Neutrophil (primary cell): ENCODE measurements at regions not wholly inside any gene's neighbourhood (a gene's known extent, or its start where the extent isn't known, plus 50 kb on each side); places are given as distances from the start of the nearest gene placed in this dataset.

Source experiments
- H3K27ac ChIP-seq: fragments of 200-600 bp; sonication (generic); 2 replicates; pipeline ENCODE4 v1.5.1; 2016; ENCODE audit warnings: mild to moderate bottlenecking, moderate library complexity
- H3K27me3 ChIP-seq: fragments of 200-600 bp; sonication (generic); 2 replicates; pipeline ENCODE4 v1.6.0; 2016; ENCODE audit warnings: mild to moderate bottlenecking
- H3K36me3 ChIP-seq: fragments of 200-600 bp; sonication (generic); 2 replicates; pipeline ENCODE4 v1.5.1; 2017
- H3K4me1 ChIP-seq, 2 experiments: fragments of 200-600 bp in 1 of 2; sonication (generic) in 1 of 2; 1 replicate in 1 of 2; 2 replicates in 1 of 2; pipeline versions ENCODE4 v1.5.1 to v1.6.1; 2013 to 2016; ENCODE audit warnings: low read depth in 1 of 2, low read length in 1 of 2, mild to moderate bottlenecking in 1 of 2, moderate library complexity in 1 of 2; ENCODE audit not compliant: control insufficient read depth in 1 of 2, insufficient read depth in 1 of 2
- H3K4me3 ChIP-seq, 2 experiments: fragments of 200-600 bp in 1 of 2; sonication (generic) in 1 of 2; 1 replicate in 1 of 2; 2 replicates in 1 of 2; pipeline ENCODE4 v1.5.1; 2013 to 2016; ENCODE audit warnings: low read depth in 1 of 2, low read length in 1 of 2, mild to moderate bottlenecking in 1 of 2, moderate library complexity in 1 of 2
- H3K9me3 ChIP-seq: fragments of 200-600 bp; sonication (generic); 2 replicates; pipeline ENCODE4 v1.5.1; 2016
- CTCF ChIP-seq: fragments of 200-600 bp; sonication (generic); IDR thresholded peaks from 2 replicates; pipeline ENCODE4 v1.5.1; 2016; ENCODE audit warnings: antibody characterized with exemption

DNA sequence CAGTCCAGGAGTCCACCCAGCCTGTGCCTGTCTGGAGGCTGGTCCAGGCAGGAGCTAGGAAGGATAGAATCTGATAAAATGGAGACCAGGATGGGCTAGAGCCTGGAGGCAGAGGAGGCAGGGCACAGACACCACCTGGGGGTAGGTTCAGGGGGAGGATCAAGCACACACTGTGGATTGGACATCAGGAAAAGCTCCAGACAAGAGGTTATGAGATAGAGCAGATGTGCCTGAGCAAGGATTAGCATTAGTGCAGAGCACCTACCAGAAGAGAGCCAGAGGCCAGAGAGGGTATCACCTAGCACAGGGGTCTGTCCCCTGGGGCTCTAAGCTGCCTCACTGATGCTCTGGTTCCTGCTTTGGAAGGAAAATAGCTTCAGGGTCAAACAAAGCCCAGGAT is 216.7 kb upstream of the ZC3H12A start:
- H3K4me3 ChIP-seq = no peak overlapping the region
- H3K4me1 ChIP-seq = no peaks in the 10 kb centered on the region
- H3K36me3 ChIP-seq = no peaks in the 10 kb centered on the region
- no peak for TF ChIP-seq CTCF
- H3K27ac ChIP-seq = no peak overlapping the region
- no peaks in the 10 kb centered on the region for H3K9me3 ChIP-seq
- peaks cover 44% of the 10 kb centered on the region for H3K27me3 ChIP-seq

DNA sequence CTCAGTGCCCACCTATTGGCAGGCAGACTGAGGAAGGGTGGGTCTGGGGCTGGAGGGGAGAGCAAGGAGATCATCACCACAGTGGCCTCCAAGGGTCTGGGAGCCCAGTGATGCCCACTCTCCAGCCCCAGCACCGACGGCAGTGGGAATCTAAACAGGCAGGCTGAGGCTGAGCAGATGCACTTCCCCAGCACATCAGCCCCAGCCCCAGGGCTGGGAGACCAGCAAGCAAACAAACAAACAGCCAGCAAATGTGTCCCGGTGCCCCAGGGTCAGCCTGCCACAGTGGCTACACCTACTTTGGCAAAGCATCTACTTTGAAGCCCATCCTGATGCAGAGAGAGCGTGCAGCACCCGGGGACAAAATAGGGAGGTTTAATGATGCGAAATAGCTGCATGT is 216.3 kb upstream of the ZC3H12A start:
- no peaks in the 10 kb centered on the region for H3K9me3 ChIP-seq
- H3K4me1 ChIP-seq = no peaks in the 10 kb centered on the region
- H3K27ac ChIP-seq = no peak overlapping the region
- H3K36me3 ChIP-seq = no peaks in the 10 kb centered on the region
- TF ChIP-seq CTCF = no peak
- H3K4me3 ChIP-seq = no peak overlapping the region
- H3K27me3 ChIP-seq = peaks cover 44% of the 10 kb centered on the region

DNA sequence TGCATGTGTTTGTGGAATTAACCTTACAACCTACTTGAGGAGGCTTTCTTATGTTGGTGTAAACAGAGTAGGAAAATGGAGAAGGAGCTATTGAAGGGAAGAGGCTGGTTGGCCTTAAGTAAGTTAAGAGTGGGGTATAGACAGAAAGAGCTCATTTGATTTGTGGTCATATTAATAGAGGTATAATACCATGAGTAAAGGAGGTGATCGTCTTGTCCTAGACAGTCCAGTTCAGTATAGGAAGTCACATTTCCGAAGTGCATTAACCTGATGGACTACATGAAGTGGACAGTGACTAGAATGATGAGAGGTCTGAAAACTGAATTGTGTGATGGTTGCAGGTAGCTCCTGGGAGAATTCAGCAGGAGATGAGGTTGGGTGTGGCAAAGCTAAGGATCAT is 215.4 kb upstream of the ZC3H12A start:
- Histone ChIP-seq H3K27me3 (peaks cover 38% of the 10 kb centered on the region), H3K4me1 (no peaks in the 10 kb centered on the region), H3K4me3 (no peak overlapping the region), H3K27ac (no peak overlapping the region), H3K9me3 (no peaks in the 10 kb centered on the region), H3K36me3 (no peaks in the 10 kb centered on the region)
- TF ChIP-seq CTCF = no peak

DNA sequence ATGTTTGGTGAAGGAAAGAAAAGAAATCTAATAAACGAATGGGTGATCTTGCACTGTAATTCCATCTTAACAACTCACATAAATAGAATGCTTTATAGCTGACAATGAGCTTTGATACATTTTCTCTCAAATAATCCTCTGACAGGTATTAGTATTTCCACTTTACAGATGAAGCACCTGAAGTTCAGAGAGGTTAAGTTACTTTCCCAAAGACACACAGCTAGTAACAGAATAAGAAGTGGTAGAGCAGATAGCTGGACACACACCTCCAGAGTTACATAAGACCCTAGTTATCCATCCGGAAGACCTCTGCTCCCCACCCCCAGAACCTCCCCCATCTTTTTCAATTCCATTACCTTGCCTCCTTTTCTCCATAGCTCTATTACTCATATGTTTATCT is 213.3 kb upstream of the ZC3H12A start:
- Histone ChIP-seq H3K4me1 (no peaks in the 10 kb centered on the region), H3K27me3 (peaks cover 20% of the 10 kb centered on the region), H3K4me3 (no peak overlapping the region), H3K9me3 (no peaks in the 10 kb centered on the region), H3K27ac (no peak overlapping the region), H3K36me3 (no peaks in the 10 kb centered on the region)
- TF ChIP-seq CTCF = no peak

GRCh38 chr1:37262439-37263170 is 211.8 kb upstream of the ZC3H12A start:
- TF ChIP-seq CTCF = no peak
- H3K9me3 ChIP-seq = no peaks in the 10 kb centered on the region
- H3K27ac ChIP-seq = no peak overlapping the region
- H3K27me3 ChIP-seq = peaks cover 10% of the 10 kb centered on the region
- H3K36me3 ChIP-seq = no peaks in the 10 kb centered on the region
- no peak overlapping the region for H3K4me3 ChIP-seq
- no peaks in the 10 kb centered on the region for H3K4me1 ChIP-seq

DNA sequence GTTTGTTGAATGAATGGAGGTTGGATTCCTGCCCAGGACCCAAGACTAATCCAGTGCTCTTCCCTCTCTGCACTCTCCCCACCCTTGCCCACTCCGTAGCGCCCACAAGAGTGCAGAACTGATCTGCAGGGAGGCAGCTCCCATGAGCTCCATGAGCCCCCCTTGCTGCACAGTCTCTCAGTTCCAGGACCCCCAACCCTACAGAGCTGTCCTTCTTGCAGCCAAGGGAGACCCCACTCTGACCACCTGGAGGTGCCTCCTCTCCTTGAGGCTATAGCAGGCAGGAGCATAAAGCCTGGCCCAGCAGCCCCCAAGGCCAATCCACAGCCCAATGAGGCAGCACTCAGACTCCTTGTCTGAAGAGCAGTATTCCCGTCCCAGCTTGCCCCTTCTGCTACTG is 209.2 kb upstream of the ZC3H12A start:
- Histone ChIP-seq H3K27ac (no peak overlapping the region), H3K36me3 (no peaks in the 10 kb centered on the region), H3K4me1 (no peaks in the 10 kb centered on the region), H3K9me3 (no peaks in the 10 kb centered on the region), H3K4me3 (no peak overlapping the region), H3K27me3 (peaks cover 10% of the 10 kb centered on the region)
- TF ChIP-seq CTCF = no peak
